GM20000 (cell line): ENCODE measurements at regions not wholly inside any gene's neighbourhood (a gene's known extent, or its start where the extent isn't known, plus 50 kb on each side); places are given as distances from the start of the nearest gene placed in this dataset.

Source experiments
- DNase-seq: peaks from one replicate; pipeline ENCODE4 v3.0.0; 2012; ENCODE audit warnings: low spot score
- TF ChIP-seq, protein P1 (sequence below): IDR thresholded peaks from 2 replicates; pipeline ENCODE4 v1.5.1; 2012; ENCODE audit warnings: mild to moderate bottlenecking, control low read depth; ENCODE audit errors: extremely low read depth, missing control alignments

DNA sequence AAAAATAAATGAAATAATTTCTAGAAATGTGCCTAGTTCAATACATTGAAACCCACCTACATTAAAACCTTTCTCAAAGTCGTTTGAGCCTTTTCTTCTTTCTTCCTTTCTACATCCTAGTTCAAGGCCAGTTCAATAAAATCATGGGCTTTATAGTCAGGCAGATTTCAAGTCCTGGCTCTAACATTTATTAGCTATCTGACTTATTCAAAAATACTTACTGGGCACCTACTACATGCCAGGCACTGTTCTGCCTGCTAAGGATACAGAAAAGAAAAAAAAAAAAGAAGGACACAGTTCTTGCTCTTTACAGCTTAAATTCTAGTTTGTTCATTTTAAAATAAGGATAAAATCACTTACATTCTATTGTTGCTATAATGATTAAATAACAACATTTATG, 134.2 kb upstream of the FGGY start:
- DNase-seq = no peak
- TF ChIP-seq, protein P1, sequence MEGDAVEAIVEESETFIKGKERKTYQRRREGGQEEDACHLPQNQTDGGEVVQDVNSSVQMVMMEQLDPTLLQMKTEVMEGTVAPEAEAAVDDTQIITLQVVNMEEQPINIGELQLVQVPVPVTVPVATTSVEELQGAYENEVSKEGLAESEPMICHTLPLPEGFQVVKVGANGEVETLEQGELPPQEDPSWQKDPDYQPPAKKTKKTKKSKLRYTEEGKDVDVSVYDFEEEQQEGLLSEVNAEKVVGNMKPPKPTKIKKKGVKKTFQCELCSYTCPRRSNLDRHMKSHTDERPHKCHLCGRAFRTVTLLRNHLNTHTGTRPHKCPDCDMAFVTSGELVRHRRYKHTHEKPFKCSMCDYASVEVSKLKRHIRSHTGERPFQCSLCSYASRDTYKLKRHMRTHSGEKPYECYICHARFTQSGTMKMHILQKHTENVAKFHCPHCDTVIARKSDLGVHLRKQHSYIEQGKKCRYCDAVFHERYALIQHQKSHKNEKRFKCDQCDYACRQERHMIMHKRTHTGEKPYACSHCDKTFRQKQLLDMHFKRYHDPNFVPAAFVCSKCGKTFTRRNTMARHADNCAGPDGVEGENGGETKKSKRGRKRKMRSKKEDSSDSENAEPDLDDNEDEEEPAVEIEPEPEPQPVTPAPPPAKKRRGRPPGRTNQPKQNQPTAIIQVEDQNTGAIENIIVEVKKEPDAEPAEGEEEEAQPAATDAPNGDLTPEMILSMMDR = no peak

- TF ChIP-seq, protein P1 = no peak
- DNase-seq = no peak
These were observed 133.4 kb upstream of the FGGY start for GRCh38 chr1:59163268-59164092.

DNA sequence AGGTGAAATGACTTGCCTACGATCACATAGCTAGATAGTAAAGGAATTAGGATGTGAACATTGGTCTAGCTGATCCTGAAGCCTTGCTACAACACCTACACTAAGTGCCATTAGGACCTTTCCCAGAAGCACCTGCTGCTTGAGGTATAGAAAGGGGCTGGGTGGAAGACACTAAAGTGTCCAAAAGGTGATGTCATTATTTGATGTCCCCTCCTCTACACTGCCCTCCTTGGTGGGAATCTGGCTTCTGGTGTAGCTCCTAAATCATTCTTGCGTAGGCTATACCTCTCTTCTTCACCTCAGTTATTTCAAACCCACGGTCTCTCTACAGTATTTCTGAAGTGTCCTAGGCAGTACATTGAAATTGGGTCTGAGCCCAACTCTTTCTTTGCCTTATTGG, 132.5 kb upstream of the FGGY start:
- no peak for DNase-seq
- TF ChIP-seq, protein P1 = no peak

GRCh38 chr1:59165353-59165752, 131.5 kb upstream of the FGGY start:
- no peak for DNase-seq
- TF ChIP-seq, protein P1 = no peak

- no peak for DNase-seq
- TF ChIP-seq, protein P1 = no peak
These were observed 127.2 kb upstream of the FGGY start for GRCh38 chr1:59169703-59170102.

GRCh38 chr1:59170659-59171058, 126.2 kb upstream of the FGGY start:
- TF ChIP-seq, protein P1 = no peak
- no peak for DNase-seq

DNA sequence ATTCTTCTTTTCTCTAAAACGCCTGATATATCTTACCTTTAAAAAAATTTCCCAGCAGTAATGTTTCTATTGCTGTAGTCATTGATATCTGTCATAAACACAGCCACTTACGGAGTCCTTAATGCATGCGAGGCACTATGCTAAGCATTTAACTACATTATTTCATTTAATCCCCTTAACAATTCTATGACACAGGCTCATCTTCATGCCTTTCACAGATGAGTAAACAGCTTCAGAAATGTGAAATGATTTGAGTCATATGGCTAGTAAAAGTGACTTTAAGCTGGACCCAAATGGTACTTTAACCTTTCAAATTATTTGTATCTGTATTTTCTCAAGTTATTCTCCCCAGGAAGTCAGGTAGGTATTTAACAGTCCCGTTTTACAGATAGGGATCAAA, 125.1 kb upstream of the FGGY start:
- no peak for DNase-seq
- TF ChIP-seq, protein P1 = no peak
